ENCODE measurements at regions not wholly inside any gene's neighbourhood (a gene's known extent, or its start where the extent isn't known, plus 50 kb on each side); places are given as distances from the start of the nearest gene placed in this dataset.

DNA sequence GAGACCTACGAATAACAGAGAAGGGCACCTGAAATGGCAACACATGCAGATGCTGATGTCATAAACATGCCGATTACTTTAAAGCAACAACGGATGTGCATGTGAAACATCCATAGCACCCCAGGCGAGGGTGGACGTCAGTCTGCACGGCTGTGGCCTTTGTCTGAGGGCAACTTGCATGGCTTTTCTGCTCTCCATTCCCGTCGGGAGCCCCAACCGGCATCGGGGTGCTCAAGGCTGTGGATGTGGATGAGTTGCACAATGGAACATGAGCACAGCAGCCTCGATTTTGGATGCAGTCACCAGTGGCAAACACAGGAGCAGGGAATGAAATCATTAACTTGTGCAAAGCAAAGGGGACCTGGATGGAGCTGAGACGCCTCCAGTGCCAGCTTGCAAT is 298.2 kb upstream of the SALL3 start:
- no peak for TF ChIP-seq ZNF501 (CRISPR knock-in tag; IDR thresholded peaks at IDR 0.05)
- TF ChIP-seq PHF5A (CRISPR knock-in tag; IDR thresholded peaks at IDR 0.05; ENCODE audit: low read depth, unreplicated experiment): no peak
- no peak for TF ChIP-seq RELA (CRISPR knock-in tag; IDR thresholded peaks at IDR 0.05)
- no peak for FAIRE-seq
- POLR2A ChIA-PET: no interaction called here
- intact Hi-C loops (cut with micrococcal nuclease; ENCODE audit: unreplicated experiment): no loop called here
- peaks cover 3% of the 10 kb centered on the region; the same call in 1 of the 2 replicates for H4K20me1 ChIP-seq (ENCODE audit: insufficient read depth, low read length)
- in situ Hi-C loops (cut with HindIII; ENCODE audit: extremely low pct_ligation_motif_present, low pct_unique_long_range_greater_than_20kb): no loop called here
- H3K9me3 ChIP-seq (ENCODE audit: low read length): no peaks in the 10 kb centered on the region
- no peak for ATAC-seq
- no peak overlapping the region for H3K9ac ChIP-seq (ENCODE audit: insufficient read depth, low read depth, low read length)
- peaks cover 4 to 46% of the 10 kb centered on the region in 2 experiments; a peak in 4 of 5 replicates for H3K27me3 ChIP-seq (ENCODE audit: control insufficient read depth in 1 of 2, insufficient read depth in 2 of 2, low read length in 2 of 2)
- H3K4me1 ChIP-seq (ENCODE audit: insufficient read depth, low read length): no peaks in the 10 kb centered on the region
- H3K4me2 ChIP-seq (ENCODE audit: low read depth, low read length): no peak overlapping the region
- no peak overlapping the region for H3K4me3 ChIP-seq (replicated peaks in 1 of 3; ENCODE audit: insufficient read depth in 1 of 3, low read depth in 2 of 3, low read length in 3 of 3)
- H3K27ac ChIP-seq (ENCODE audit: extremely low read length, insufficient read depth, low read length): no peak overlapping the region
- BruUV-seq (replicated peaks): no TSS peak
- 34% methylated on average over 9 of the region's 12 CpGs for WGBS (ENCODE audit: low lambda C conversion rate)
- H3K79me2 ChIP-seq (ENCODE audit: insufficient read depth, low read length): no peaks in the 10 kb centered on the region
- no peaks in the 10 kb centered on the region for H3K36me3 ChIP-seq (replicated peaks in 1 of 2; ENCODE audit: control insufficient read depth in 1 of 2, insufficient read depth in 2 of 2, low read length in 2 of 2)
- no peak for DNase-seq (ENCODE audit: low spot score)
- H2AFZ ChIP-seq (ENCODE audit: low read length): no peak overlapping the region
- CTCF ChIA-PET (ENCODE audit: low intra/inter-chr PET ratio, low total read pairs): no interaction called here

DNA sequence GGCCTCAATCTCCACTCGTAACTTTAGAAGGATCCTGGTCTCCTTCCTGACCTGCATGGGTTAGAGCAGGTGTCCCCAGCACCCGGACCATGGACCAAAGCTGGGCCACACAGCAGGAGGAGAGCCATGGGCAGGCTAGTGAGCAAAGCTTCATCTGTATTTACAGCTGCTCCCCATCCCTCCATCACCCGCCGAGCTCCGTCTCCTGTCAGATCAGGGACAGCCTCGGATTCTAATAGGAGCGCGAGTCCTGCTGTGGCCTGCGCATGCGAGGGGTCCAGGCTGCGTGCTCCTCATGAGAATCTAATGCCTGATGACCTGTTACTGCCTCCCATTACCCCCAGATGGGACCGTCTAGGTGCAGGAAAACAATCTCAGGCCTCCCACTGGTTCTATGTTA is 297.7 kb upstream of the SALL3 start:
- Histone ChIP-seq H3K4me2 (ENCODE audit: low read depth, low read length) (no peak overlapping the region), H3K36me3 (replicated peaks in 1 of 2; ENCODE audit: control insufficient read depth in 1 of 2, insufficient read depth in 2 of 2, low read length in 2 of 2) (no peaks in the 10 kb centered on the region), H3K27ac (ENCODE audit: extremely low read length, insufficient read depth, low read length) (no peak overlapping the region), H2AFZ (ENCODE audit: low read length) (no peak overlapping the region), H4K20me1 (ENCODE audit: insufficient read depth, low read length) (peaks cover 3% of the 10 kb centered on the region; the same call in 1 of the 2 replicates), H3K4me1 (ENCODE audit: insufficient read depth, low read length) (no peaks in the 10 kb centered on the region), H3K27me3 (ENCODE audit: control insufficient read depth in 1 of 2, insufficient read depth in 2 of 2, low read length in 2 of 2) (peaks cover 4 to 42% of the 10 kb centered on the region in 2 experiments), H3K79me2 (ENCODE audit: insufficient read depth, low read length) (no peaks in the 10 kb centered on the region), H3K4me3 (replicated peaks in 1 of 3; ENCODE audit: insufficient read depth in 1 of 3, low read depth in 2 of 3, low read length in 3 of 3) (no peak overlapping the region), H3K9me3 (ENCODE audit: low read length) (no peaks in the 10 kb centered on the region), H3K9ac (ENCODE audit: insufficient read depth, low read depth, low read length) (no peak overlapping the region)
- FAIRE-seq (no peak), ATAC-seq (no peak), DNase-seq (ENCODE audit: low spot score) (no peak)
- no TSS peak for BruUV-seq (replicated peaks)
- 55% methylated on average over 7 of the region's 12 CpGs for WGBS (ENCODE audit: low lambda C conversion rate)
- ChIA-PET POLR2A (no interaction called here), CTCF (ENCODE audit: low intra/inter-chr PET ratio, low total read pairs) (no interaction called here)
- in situ Hi-C loops (cut with HindIII; ENCODE audit: extremely low pct_ligation_motif_present, low pct_unique_long_range_greater_than_20kb) (no loop called here), intact Hi-C loops (cut with micrococcal nuclease; ENCODE audit: unreplicated experiment) (no loop called here)
- TF ChIP-seq, protein P1, sequence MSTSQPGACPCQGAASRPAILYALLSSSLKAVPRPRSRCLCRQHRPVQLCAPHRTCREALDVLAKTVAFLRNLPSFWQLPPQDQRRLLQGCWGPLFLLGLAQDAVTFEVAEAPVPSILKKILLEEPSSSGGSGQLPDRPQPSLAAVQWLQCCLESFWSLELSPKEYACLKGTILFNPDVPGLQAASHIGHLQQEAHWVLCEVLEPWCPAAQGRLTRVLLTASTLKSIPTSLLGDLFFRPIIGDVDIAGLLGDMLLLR (CRISPR knock-in tag; IDR thresholded peaks at IDR 0.05): no peak
- no peak for TF ChIP-seq YEATS4 (CRISPR knock-in tag; IDR thresholded peaks at IDR 0.05; ENCODE audit: borderline replicate concordance)
- TF ChIP-seq, protein P2, sequence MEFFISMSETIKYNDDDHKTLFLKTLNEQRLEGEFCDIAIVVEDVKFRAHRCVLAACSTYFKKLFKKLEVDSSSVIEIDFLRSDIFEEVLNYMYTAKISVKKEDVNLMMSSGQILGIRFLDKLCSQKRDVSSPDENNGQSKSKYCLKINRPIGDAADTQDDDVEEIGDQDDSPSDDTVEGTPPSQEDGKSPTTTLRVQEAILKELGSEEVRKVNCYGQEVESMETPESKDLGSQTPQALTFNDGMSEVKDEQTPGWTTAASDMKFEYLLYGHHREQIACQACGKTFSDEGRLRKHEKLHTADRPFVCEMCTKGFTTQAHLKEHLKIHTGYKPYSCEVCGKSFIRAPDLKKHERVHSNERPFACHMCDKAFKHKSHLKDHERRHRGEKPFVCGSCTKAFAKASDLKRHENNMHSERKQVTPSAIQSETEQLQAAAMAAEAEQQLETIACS (CRISPR knock-in tag; IDR thresholded peaks at IDR 0.05): no peak
- TF ChIP-seq GPN1 (CRISPR knock-in tag; IDR thresholded peaks at IDR 0.05; ENCODE audit: borderline replicate concordance): no peak
- no peak for TF ChIP-seq NFE2 (CRISPR knock-in tag; IDR thresholded peaks at IDR 0.05)
- no peak for TF ChIP-seq ZNF569 (CRISPR knock-in tag; IDR thresholded peaks at IDR 0.05; ENCODE audit: borderline replicate concordance)
- TF ChIP-seq ZNF276 (CRISPR knock-in tag; IDR thresholded peaks at IDR 0.05; ENCODE audit: low read depth): no peak
- no peak for TF ChIP-seq ZNF263 (CRISPR knock-in tag; IDR thresholded peaks at IDR 0.05)
- TF ChIP-seq ZBTB44 (CRISPR knock-in tag; IDR thresholded peaks at IDR 0.05): no peak
- TF ChIP-seq ZNF136 (CRISPR knock-in tag; IDR thresholded peaks at IDR 0.05; ENCODE audit: low read depth): no peak
- no peak for TF ChIP-seq KLF16 (CRISPR knock-in tag; IDR thresholded peaks at IDR 0.05)
- no peak for TF ChIP-seq FOXC1 (CRISPR knock-in tag; IDR thresholded peaks at IDR 0.05; ENCODE audit: borderline replicate concordance)

Measured in HepG2 (cell line).